OCI-LY7 (cell line): ENCODE measurements at regions not wholly inside any gene's neighbourhood (a gene's known extent, or its start where the extent isn't known, plus 50 kb on each side); places are given as distances from the start of the nearest gene placed in this dataset.
"Not testable (repeated sequence)": the region's sequence is repeated elsewhere in the genome, so short reads cannot be mapped to it uniquely, and the experiment has no call there.

Experiments
- BruUV-seq: library from RNA; stranded (reverse); fragments of 400-500 nt; replicated peaks from 2 replicates; lab custom pipeline; 2021; lab: Mats Ljungman, UMichigan
- CTCF ChIA-PET: fragments of 300-600 bp; sonication (Branson Sonifier 250); formaldehyde crosslinking; loops from one replicate; lab custom pipeline; 2022; ENCODE audit warnings: antibody characterized with exemption; ENCODE audit not compliant: unreplicated experiment; lab: Charles Lee
- POLR2A ChIA-PET: fragments of 300-600 bp; sonication (Branson Sonifier 250); formaldehyde crosslinking; loops from one replicate; lab custom pipeline; 2022; ENCODE audit warnings: antibody characterized with exemption; lab: Charles Lee
- DNase-seq: peaks from one replicate; pipeline ENCODE4 v3.0.0-alpha.2; 2015; ENCODE audit warnings: low spot score
- H2AFZ ChIP-seq: fragments of 200-600 bp; sonication (generic), shearing (Covaris generic); 2 replicates; pipeline ENCODE4 v1.6.1; 2014; ENCODE audit warnings: mild to moderate bottlenecking, antibody characterized with exemption, low read length, moderate library complexity
- H3K27ac ChIP-seq: fragments of 200-600 bp; sonication (generic); 2 replicates; pipeline ENCODE4 v1.5.1; 2014; ENCODE audit warnings: mixed run types, low read depth, mild to moderate bottlenecking, moderate library complexity, low read length, inconsistent platforms; ENCODE audit not compliant: poor library complexity, severe bottlenecking
- H3K36me3 ChIP-seq: fragments of 200-600 bp; sonication (generic); 2 replicates; pipeline ENCODE4 v1.6.1; 2014; ENCODE audit warnings: mild to moderate bottlenecking, antibody characterized with exemption, low read length, moderate library complexity, mixed read lengths; ENCODE audit not compliant: insufficient read depth
- H3K4me1 ChIP-seq: fragments of 200-600 bp; sonication (generic); 2 replicates; pipeline ENCODE4 v1.5.1; 2014; ENCODE audit warnings: mild to moderate bottlenecking, low read length; ENCODE audit not compliant: insufficient read depth, poor library complexity, severe bottlenecking
- H3K4me2 ChIP-seq: fragments of 200-600 bp; sonication (generic); 2 replicates; pipeline ENCODE4 v1.6.1; 2014; ENCODE audit warnings: mild to moderate bottlenecking, low read length
- H3K4me3 ChIP-seq: fragments of 200-600 bp; sonication (generic); 2 replicates; pipeline ENCODE4 v1.5.1; 2014; ENCODE audit warnings: mild to moderate bottlenecking, low read depth, low read length; ENCODE audit not compliant: poor library complexity, severe bottlenecking
- H3K79me2 ChIP-seq: fragments of 200-600 bp; sonication (generic); 2 replicates; pipeline ENCODE4 v1.6.1; 2016; ENCODE audit warnings: low read depth, mild to moderate bottlenecking, low read length, moderate library complexity, mixed read lengths; ENCODE audit not compliant: insufficient read depth
- H3K9me2 ChIP-seq: fragments of 200-600 bp; sonication (generic); 2 replicates; pipeline ENCODE4 v1.6.1; 2016; ENCODE audit warnings: mild to moderate bottlenecking, low read length, mixed read lengths; ENCODE audit not compliant: insufficient read depth
- H3K9me3 ChIP-seq: fragments of 200-600 bp; sonication (generic); 2 replicates; pipeline ENCODE4 v1.6.1; 2014; ENCODE audit warnings: mild to moderate bottlenecking, mixed run types, low read length, mixed read lengths
- H4K20me1 ChIP-seq: fragments of 200-600 bp; sonication (generic); 2 replicates; pipeline ENCODE4 v1.6.1; 2014; ENCODE audit warnings: mild to moderate bottlenecking, antibody characterized with exemption, low read length, moderate library complexity, mixed read lengths; ENCODE audit not compliant: insufficient read depth
- CTCF ChIP-seq: fragments of 200-600 bp; sonication (generic); conservative IDR thresholded peaks from 2 replicates; pipeline ENCODE4 v1.5.1; 2014; ENCODE audit warnings: mild to moderate bottlenecking, antibody characterized with exemption, low read length, moderate library complexity, mixed read lengths
- EZH2phosphoT487 ChIP-seq: fragments of 200-600 bp; sonication (generic); IDR thresholded peaks from 2 replicates; pipeline ENCODE4 v1.6.1; 2018; ENCODE audit warnings: low read depth, borderline replicate concordance, mild to moderate bottlenecking, mixed run types, antibody characterized with exemption, low read length, moderate library complexity, mixed read lengths
- intact Hi-C: fragments of 100-400 bp; cut with micrococcal nuclease; formaldehyde crosslinking; loops from one replicate; pipeline ENCODE4 v1.10.0; 2022; ENCODE audit not compliant: unreplicated experiment

- Histone ChIP-seq H2AFZ (no peak overlapping the region), H3K4me1 (no peaks in the 10 kb centered on the region), H3K4me2 (no peak overlapping the region), H4K20me1 (no peaks in the 10 kb centered on the region), H3K9me3 (0 out of 2 replicates have a peak, but pooled peaks cover 5% of the 10 kb centered on the region), H3K79me2 (no peaks in the 10 kb centered on the region), H3K4me3 (no peak overlapping the region), H3K9me2 (no peaks in the 10 kb centered on the region), H3K36me3 (no peaks in the 10 kb centered on the region), H3K27ac (no peak overlapping the region)
- intact Hi-C loops = no loop called here
- no TSS peak for BruUV-seq
- no peak for DNase-seq
- ChIA-PET CTCF (no interaction called here), POLR2A (no interaction called here)
- TF ChIP-seq CTCF (no peak), EZH2phosphoT487 (no peak)
Measured at GRCh38 chr12:131196220-131196619, 242.5 kb downstream of the ADGRD1 start.

- Histone ChIP-seq H3K36me3 (no peaks in the 10 kb centered on the region), H3K4me1 (no peaks in the 10 kb centered on the region), H4K20me1 (no peaks in the 10 kb centered on the region), H3K4me2 (no peak overlapping the region), H3K4me3 (no peak overlapping the region), H3K79me2 (no peaks in the 10 kb centered on the region), H3K27ac (no peak overlapping the region), H3K9me3 (0 out of 2 replicates have a peak, but pooled peaks cover 5% of the 10 kb centered on the region), H2AFZ (no peak overlapping the region), H3K9me2 (no peaks in the 10 kb centered on the region)
- DNase-seq = no peak
- ChIA-PET POLR2A (no interaction called here), CTCF (no interaction called here)
- no TSS peak for BruUV-seq
- intact Hi-C loops = no loop called here
- no peak for TF ChIP-seq CTCF
- no peak for TF ChIP-seq EZH2phosphoT487
Measured at GRCh38 chr12:131197490-131197889, 243.8 kb downstream of the ADGRD1 start.

GRCh38 chr12:131199221-131199620 is 245.5 kb downstream of the ADGRD1 start:
- no TSS peak for BruUV-seq
- CTCF ChIA-PET = no interaction called here
- no peaks in the 10 kb centered on the region for H3K9me2 ChIP-seq
- no peak overlapping the region for H3K27ac ChIP-seq
- TF ChIP-seq CTCF = no peak
- no peak for TF ChIP-seq EZH2phosphoT487
- DNase-seq = no peak
- H3K79me2 ChIP-seq = no peaks in the 10 kb centered on the region
- H2AFZ ChIP-seq = no peak overlapping the region
- H3K4me2 ChIP-seq = no peak overlapping the region
- H4K20me1 ChIP-seq = no peaks in the 10 kb centered on the region
- 0 out of 2 replicates have a peak, but pooled peaks cover 4% of the 10 kb centered on the region for H3K9me3 ChIP-seq
- intact Hi-C loops = no loop called here
- POLR2A ChIA-PET = no interaction called here
- H3K4me1 ChIP-seq = no peaks in the 10 kb centered on the region
- H3K36me3 ChIP-seq = no peaks in the 10 kb centered on the region
- no peak overlapping the region for H3K4me3 ChIP-seq

- CTCF ChIA-PET, H3K4me2 ChIP-seq, BruUV-seq, POLR2A ChIA-PET, H3K4me3 ChIP-seq, H3K36me3 ChIP-seq, DNase-seq, H4K20me1 ChIP-seq, H3K9me3 ChIP-seq, H3K27ac ChIP-seq, H3K4me1 ChIP-seq, intact Hi-C loops, H2AFZ ChIP-seq, H3K79me2 ChIP-seq, H3K9me2 ChIP-seq: not testable (repeated sequence)
Measured at GRCh38 chr12:131201912-131202311, 248.2 kb downstream of the ADGRD1 start.
